GM23338 (cell line): ENCODE measurements at regions not wholly inside any gene's neighbourhood (a gene's known extent, or its start where the extent isn't known, plus 50 kb on each side); places are given as distances from the start of the nearest gene placed in this dataset.

Experiments used
- CREB1 ChIP-seq: fragments of 250-450 bp; sonication (Bioruptor Pico); IDR thresholded peaks from 2 replicates; pipeline ENCODE4 v1.5.0; 2020; ENCODE audit warnings: low read depth, mild to moderate bottlenecking, moderate library complexity
- CTCF ChIP-seq, 2 experiments: fragments of 200-600 bp in 1 of 2; sonication (generic) in 1 of 2; conservative IDR thresholded peaks; 2 replicates each; pipeline versions ENCODE4 v1.5.1 to v1.6.1; 2016 to 2017; ENCODE audit warnings: antibody characterized with exemption in 2 of 2, low read depth in 2 of 2, mild to moderate bottlenecking in 2 of 2, moderate library complexity in 1 of 2
- ETS1 ChIP-seq: IDR thresholded peaks from 2 replicates; pipeline ENCODE4 v1.6.1; 2016; ENCODE audit warnings: antibody characterized with exemption
- EZH2 ChIP-seq: fragments of 200-600 bp; sonication (generic); IDR thresholded peaks from one replicate; pipeline ENCODE4 v1.8.0; 2017; ENCODE audit warnings: antibody characterized with exemption, mild to moderate bottlenecking, low read depth; ENCODE audit not compliant: unreplicated experiment
- EZH2phosphoT487 ChIP-seq: fragments of 200-600 bp; sonication (generic); IDR thresholded peaks from one replicate; pipeline ENCODE4 v1.8.1; 2018; ENCODE audit warnings: antibody characterized with exemption; ENCODE audit not compliant: unreplicated experiment
- JUNB ChIP-seq: IDR thresholded peaks from one replicate; pipeline ENCODE4 v1.6.1; 2016; ENCODE audit warnings: antibody characterized with exemption; ENCODE audit not compliant: unreplicated experiment
- NANOG ChIP-seq: IDR thresholded peaks from 2 replicates; pipeline ENCODE4 v1.6.1; 2016; ENCODE audit warnings: antibody characterized with exemption, borderline replicate concordance
- POLR2AphosphoS5 ChIP-seq: IDR thresholded peaks from 2 replicates; pipeline ENCODE4 v1.6.1; 2016; ENCODE audit warnings: antibody characterized with exemption, low read depth
- REST ChIP-seq: IDR thresholded peaks from one replicate; pipeline ENCODE4 v1.6.1; 2018; ENCODE audit warnings: antibody characterized with exemption; ENCODE audit not compliant: unreplicated experiment
- STAT1 ChIP-seq: IDR thresholded peaks from one replicate; pipeline ENCODE4 v1.6.1; 2016; ENCODE audit warnings: antibody characterized with exemption; ENCODE audit not compliant: unreplicated experiment
- ZNF114 ChIP-seq: fragments of 250-450 bp; sonication (Bioruptor Pico); IDR thresholded peaks from 2 replicates; pipeline ENCODE4 v1.5.0; 2020; ENCODE audit warnings: mild to moderate bottlenecking, moderate library complexity
- ZNF331 ChIP-seq: fragments of 250-450 bp; sonication (Bioruptor Pico); IDR thresholded peaks from 2 replicates; pipeline ENCODE4 v1.5.0; 2020; ENCODE audit warnings: low read depth, mild to moderate bottlenecking, moderate library complexity
- ZNF462 ChIP-seq: fragments of 250-450 bp; sonication (Bioruptor Pico); IDR thresholded peaks from 2 replicates; pipeline ENCODE4 v1.5.0; 2020; ENCODE audit warnings: mild to moderate bottlenecking, moderate library complexity

- TF ChIP-seq CTCF (conservative IDR thresholded peaks at IDR 0.05; ENCODE audit: low read depth in 2 of 2): no peak
- no peak for TF ChIP-seq POLR2AphosphoS5
- TF ChIP-seq CREB1: no peak
- no peak for TF ChIP-seq REST
- TF ChIP-seq EZH2: no peak
- no peak for TF ChIP-seq JUNB
- TF ChIP-seq ETS1: no peak
- no peak for TF ChIP-seq EZH2phosphoT487
- TF ChIP-seq STAT1: no peak
- TF ChIP-seq NANOG: no peak
- no peak for TF ChIP-seq ZNF331 (CRISPR knock-in tag)
- no peak for TF ChIP-seq ZNF462 (CRISPR knock-in tag)
- no peak for TF ChIP-seq ZNF114 (CRISPR knock-in tag)
Measured at GRCh38 chrX:148204195-148204594, 223.1 kb downstream of the FMR1NB start.
